Activated CD8-positive, alpha-beta T cell treated with anti-CD3 and anti-CD28 coated beads for 36 hours (primary cell): ENCODE measurements at regions not wholly inside any gene's neighbourhood (a gene's known extent, or its start where the extent isn't known, plus 50 kb on each side); places are given as distances from the start of the nearest gene placed in this dataset.

Source experiments
- ATAC-seq: fragments of 200-7000 bp; cut with Tn5 transposase; one replicate; pipeline ENCODE4 v1.10.0; 2021; ENCODE audit warnings: mild to moderate bottlenecking, moderate library complexity
- CTCF ChIA-PET: fragments of 350-600 bp; sonication (Branson Sonifier 250); formaldehyde crosslinking; loops from one replicate; lab custom pipeline; 2021; ENCODE audit warnings: antibody characterized with exemption; lab: Charles Lee
- POLR2A ChIA-PET: fragments of 350-600 bp; sonication (Branson Sonifier 250); formaldehyde crosslinking; loops from one replicate; lab custom pipeline; 2021; ENCODE audit warnings: antibody characterized with exemption; lab: Charles Lee
- DNase-seq: peaks from one replicate; pipeline ENCODE4 v3.0.0-alpha.2; 2020
- H3K27ac Mint-ChIP-seq: one replicate; pipeline ENCODE4 v1.8.0; 2021; ENCODE audit warnings: mild to moderate bottlenecking, mixed read lengths
- H3K27me3 Mint-ChIP-seq: one replicate; pipeline ENCODE4 v1.8.0; 2021; ENCODE audit warnings: mixed read lengths
- H3K36me3 Mint-ChIP-seq: one replicate; pipeline ENCODE4 v1.8.0; 2021; ENCODE audit warnings: low read depth, mixed read lengths
- H3K4me1 Mint-ChIP-seq: one replicate; pipeline ENCODE4 v1.8.0; 2021; ENCODE audit warnings: low read depth, mixed read lengths
- H3K4me3 Mint-ChIP-seq: one replicate; pipeline ENCODE4 v1.8.0; 2021; ENCODE audit warnings: mild to moderate bottlenecking, moderate library complexity, mixed read lengths
- H3K9me3 Mint-ChIP-seq: one replicate; pipeline ENCODE4 v1.8.0; 2021; ENCODE audit warnings: mixed read lengths
- CTCF ChIP-seq: fragments of 200-600 bp; IDR thresholded peaks from one replicate; pipeline ENCODE4 v1.8.0; 2022; ENCODE audit warnings: antibody characterized with exemption, mild to moderate bottlenecking
- intact Hi-C: fragments of 100-400 bp; cut with micrococcal nuclease; formaldehyde crosslinking; loops from one replicate; pipeline ENCODE4 v1.10.0; 2022

DNA sequence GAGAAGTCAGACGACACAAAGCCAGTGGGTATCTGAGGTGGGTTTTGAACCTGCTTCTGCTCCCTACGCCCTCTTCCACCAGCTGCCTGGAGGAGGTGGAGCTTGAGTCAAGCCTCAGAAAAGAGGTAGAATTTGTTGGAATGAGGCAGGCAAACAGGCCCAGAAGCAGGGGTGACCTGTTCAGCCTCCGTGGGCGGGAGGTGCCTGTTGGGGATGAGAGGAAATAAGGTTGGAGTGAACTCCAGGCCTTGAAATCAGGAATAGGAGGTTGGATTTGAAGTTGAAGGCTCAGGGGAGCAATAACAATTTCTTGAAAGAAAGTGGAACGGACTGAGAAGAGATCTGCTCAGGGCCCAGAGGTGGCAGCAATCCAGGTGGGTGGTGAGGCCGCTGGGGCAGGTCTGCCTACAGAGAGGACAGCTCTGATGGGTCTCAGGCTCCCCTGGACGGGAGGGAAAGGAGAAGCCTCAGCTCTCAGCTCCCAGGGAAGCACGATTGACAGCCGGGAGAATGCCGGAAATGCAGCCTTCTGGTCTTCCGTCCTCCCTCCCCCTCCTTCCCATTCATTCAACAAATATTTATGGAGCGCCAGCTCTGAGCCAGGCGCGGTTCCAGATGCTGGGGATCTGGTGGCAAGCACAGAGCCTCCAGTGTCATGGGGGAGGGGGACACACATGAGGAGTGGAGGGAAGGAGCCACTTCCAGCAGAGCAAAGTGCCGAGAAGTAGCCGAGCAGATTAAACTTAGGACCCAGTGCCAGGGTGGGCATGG is 61.9 kb upstream of the CIBAR2 start:
- Mint-ChIP-seq H3K27ac (no peak overlapping the region), H3K27me3 (peaks cover 50% of the 10 kb centered on the region), H3K4me3 (no peak overlapping the region), H3K9me3 (no peaks in the 10 kb centered on the region), H3K36me3 (no peaks in the 10 kb centered on the region), H3K4me1 (no peaks in the 10 kb centered on the region)
- ChIA-PET CTCF (no interaction called here), POLR2A (no interaction called here)
- intact Hi-C loops, result no loop called here
- DNase-seq (no peak), ATAC-seq (no peak)
- TF ChIP-seq CTCF, result no peak

DNA sequence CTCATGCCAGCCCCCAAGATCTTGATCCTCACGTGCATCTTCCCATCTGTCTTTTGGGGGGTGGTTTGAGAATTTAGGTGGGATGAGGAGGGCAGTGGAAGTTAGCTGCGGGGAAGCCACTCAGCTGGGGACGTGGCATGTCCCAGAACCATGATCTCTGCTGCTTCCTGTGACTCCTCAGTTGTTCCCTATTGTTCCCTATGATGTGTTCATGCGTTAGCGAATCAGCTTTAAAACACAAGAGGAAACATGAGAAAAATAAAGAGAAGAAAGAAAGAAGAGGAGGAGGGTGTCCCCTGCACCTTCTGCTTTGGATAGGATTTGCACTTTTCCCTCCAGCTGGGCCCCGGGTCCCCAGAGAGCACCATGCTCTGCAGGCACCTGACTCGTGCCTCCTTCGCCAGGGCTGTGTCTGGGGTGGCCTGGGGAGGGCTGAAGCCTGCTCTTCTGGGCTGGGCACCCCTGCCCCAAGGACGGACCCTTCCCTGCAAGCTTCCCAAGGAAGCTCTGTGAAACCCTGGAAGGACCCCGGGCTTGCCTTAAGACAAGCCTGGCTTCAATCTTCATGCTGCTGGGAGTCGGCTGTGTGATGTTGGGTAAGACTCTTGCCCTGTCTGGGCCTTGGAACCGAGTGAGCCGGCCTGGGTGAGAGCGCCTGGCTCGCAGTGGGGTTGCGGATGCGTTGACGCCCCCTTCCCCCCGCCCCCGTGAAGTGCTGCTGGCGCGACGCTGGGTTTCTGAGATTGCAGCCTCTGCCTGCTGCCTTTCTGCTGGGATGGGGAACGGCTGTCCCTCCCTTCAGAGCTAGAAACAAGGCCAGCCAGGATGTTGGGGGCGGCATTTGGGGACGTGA is 62.8 kb upstream of the CIBAR2 start:
- ChIA-PET CTCF (no interaction called here), POLR2A (no interaction called here)
- H3K4me3 Mint-ChIP-seq, result no peak overlapping the region
- no peaks in the 10 kb centered on the region for H3K36me3 Mint-ChIP-seq
- no peak for TF ChIP-seq CTCF
- H3K9me3 Mint-ChIP-seq, result no peaks in the 10 kb centered on the region
- ATAC-seq (no peak), DNase-seq (no peak)
- intact Hi-C loops, result no loop called here
- H3K27me3 Mint-ChIP-seq, result peaks cover 50% of the 10 kb centered on the region
- no peak overlapping the region for H3K27ac Mint-ChIP-seq
- H3K4me1 Mint-ChIP-seq, result no peaks in the 10 kb centered on the region

- intact Hi-C loops, result no loop called here
- Mint-ChIP-seq H3K9me3 (no peaks in the 10 kb centered on the region), H3K27me3 (peaks cover 48% of the 10 kb centered on the region), H3K4me1 (no peaks in the 10 kb centered on the region), H3K27ac (no peak overlapping the region), H3K36me3 (no peaks in the 10 kb centered on the region), H3K4me3 (no peak overlapping the region)
- ATAC-seq, result no peak
- no peak for TF ChIP-seq CTCF
- ChIA-PET CTCF (no interaction called here), POLR2A (no interaction called here)
- DNase-seq, result no peak
Measured at GRCh38 chr16:85175724-85176233, 63.5 kb upstream of the CIBAR2 start.

DNA sequence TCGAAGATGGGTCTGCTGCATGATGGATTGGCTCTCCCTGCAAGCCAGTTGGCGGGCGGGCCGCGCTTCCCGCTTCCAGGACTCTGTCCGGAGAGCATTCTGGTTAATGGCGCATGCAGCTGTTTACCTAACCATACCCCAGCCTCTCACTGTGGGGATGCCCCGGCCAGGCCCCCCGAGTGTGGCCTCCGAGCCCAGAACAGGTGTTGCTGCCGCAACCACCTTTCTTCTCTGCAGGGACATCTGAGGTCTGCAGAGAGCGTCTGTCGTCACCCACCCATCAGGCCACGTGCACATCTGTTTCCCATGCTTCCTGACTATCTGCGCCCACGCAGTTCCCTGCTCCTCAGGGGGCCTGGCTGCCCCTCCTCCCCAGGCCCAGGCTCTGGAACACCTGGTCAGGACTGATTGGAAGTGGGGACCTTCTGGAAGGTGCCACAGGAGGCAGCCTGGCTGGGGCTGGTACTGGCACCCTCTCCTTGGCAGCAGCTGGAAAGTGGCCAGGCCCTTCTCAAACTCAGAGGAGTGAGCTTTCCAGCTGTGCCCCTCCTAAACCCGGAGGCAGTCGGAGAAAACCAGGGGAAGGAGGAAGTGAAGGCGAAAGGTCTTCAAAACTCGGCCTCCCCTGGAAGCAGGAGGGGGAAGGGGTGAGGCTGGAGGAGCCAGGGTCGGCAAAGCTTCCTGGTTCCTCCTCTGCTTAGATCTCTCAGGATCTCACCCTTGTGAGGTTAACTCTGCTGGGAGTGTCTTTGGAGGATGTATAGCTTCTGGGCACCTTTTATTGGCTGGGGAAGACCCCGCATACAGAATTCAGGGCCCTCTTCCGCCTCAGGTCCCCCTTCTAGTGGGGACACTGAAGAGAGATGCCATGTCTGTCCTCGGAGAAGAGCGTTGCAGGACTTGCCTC is 64.5 kb upstream of the CIBAR2 start:
- intact Hi-C loops, result no loop called here
- no peak for DNase-seq
- no peak overlapping the region for H3K27ac Mint-ChIP-seq
- no peaks in the 10 kb centered on the region for H3K36me3 Mint-ChIP-seq
- H3K27me3 Mint-ChIP-seq, result peaks cover 39% of the 10 kb centered on the region
- TF ChIP-seq CTCF, result no peak
- CTCF ChIA-PET, result no interaction called here
- H3K4me1 Mint-ChIP-seq, result no peaks in the 10 kb centered on the region
- POLR2A ChIA-PET, result no interaction called here
- H3K4me3 Mint-ChIP-seq, result no peak overlapping the region
- no peak for ATAC-seq
- no peaks in the 10 kb centered on the region for H3K9me3 Mint-ChIP-seq
